Ishikawa (cell line): ENCODE measurements at regions not wholly inside any gene's neighbourhood (a gene's known extent, or its start where the extent isn't known, plus 50 kb on each side); places are given as distances from the start of the nearest gene placed in this dataset.

Experiments
- CEBPB ChIP-seq: IDR thresholded peaks from 2 replicates; pipeline ENCODE4 v1.6.1; 2012
- CREB1 ChIP-seq: IDR thresholded peaks from 2 replicates; pipeline ENCODE4 v1.6.1; 2012; ENCODE audit warnings: low read depth
- EGR1 ChIP-seq: IDR thresholded peaks from 2 replicates; pipeline ENCODE4 v1.6.1; 2012
- EP300 ChIP-seq: IDR thresholded peaks from 2 replicates; pipeline ENCODE4 v1.6.1; 2012; ENCODE audit warnings: borderline replicate concordance
- FOXM1 ChIP-seq: IDR thresholded peaks from 2 replicates; pipeline ENCODE4 v1.6.1; 2012; ENCODE audit warnings: low read depth, borderline replicate concordance
- NFIC ChIP-seq: IDR thresholded peaks from 2 replicates; pipeline ENCODE4 v1.6.1; 2012
- RAD21 ChIP-seq: IDR thresholded peaks from 2 replicates; pipeline ENCODE4 v1.6.1; 2012; ENCODE audit warnings: low read depth
- TAF1 ChIP-seq: IDR thresholded peaks from 2 replicates; pipeline ENCODE4 v1.6.1; 2012; ENCODE audit warnings: low read depth, mild to moderate bottlenecking
- YY1 ChIP-seq: IDR thresholded peaks from 2 replicates; pipeline ENCODE4 v1.6.1; 2012; ENCODE audit warnings: low read depth
- ZBTB7A ChIP-seq: IDR thresholded peaks from 2 replicates; pipeline ENCODE4 v1.6.1; 2012; ENCODE audit warnings: low read depth
- TF ChIP-seq, protein P1 (sequence below): IDR thresholded peaks from 2 replicates; pipeline ENCODE4 v1.6.1; 2012
- TF ChIP-seq, protein P2 (sequence below): IDR thresholded peaks from 2 replicates; pipeline ENCODE4 v1.6.1; 2012; ENCODE audit warnings: low read depth, mild to moderate bottlenecking

GRCh38 chr6:91185072-91185471 is 598.2 kb upstream of the MAP3K7 start:
- TF ChIP-seq, protein P1, sequence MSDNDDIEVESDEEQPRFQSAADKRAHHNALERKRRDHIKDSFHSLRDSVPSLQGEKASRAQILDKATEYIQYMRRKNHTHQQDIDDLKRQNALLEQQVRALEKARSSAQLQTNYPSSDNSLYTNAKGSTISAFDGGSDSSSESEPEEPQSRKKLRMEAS = no peak
- TF ChIP-seq CEBPB = no peak
- no peak for TF ChIP-seq YY1
- no peak for TF ChIP-seq RAD21
- TF ChIP-seq EP300 = no peak
- no peak for TF ChIP-seq TAF1
- TF ChIP-seq, protein P2, sequence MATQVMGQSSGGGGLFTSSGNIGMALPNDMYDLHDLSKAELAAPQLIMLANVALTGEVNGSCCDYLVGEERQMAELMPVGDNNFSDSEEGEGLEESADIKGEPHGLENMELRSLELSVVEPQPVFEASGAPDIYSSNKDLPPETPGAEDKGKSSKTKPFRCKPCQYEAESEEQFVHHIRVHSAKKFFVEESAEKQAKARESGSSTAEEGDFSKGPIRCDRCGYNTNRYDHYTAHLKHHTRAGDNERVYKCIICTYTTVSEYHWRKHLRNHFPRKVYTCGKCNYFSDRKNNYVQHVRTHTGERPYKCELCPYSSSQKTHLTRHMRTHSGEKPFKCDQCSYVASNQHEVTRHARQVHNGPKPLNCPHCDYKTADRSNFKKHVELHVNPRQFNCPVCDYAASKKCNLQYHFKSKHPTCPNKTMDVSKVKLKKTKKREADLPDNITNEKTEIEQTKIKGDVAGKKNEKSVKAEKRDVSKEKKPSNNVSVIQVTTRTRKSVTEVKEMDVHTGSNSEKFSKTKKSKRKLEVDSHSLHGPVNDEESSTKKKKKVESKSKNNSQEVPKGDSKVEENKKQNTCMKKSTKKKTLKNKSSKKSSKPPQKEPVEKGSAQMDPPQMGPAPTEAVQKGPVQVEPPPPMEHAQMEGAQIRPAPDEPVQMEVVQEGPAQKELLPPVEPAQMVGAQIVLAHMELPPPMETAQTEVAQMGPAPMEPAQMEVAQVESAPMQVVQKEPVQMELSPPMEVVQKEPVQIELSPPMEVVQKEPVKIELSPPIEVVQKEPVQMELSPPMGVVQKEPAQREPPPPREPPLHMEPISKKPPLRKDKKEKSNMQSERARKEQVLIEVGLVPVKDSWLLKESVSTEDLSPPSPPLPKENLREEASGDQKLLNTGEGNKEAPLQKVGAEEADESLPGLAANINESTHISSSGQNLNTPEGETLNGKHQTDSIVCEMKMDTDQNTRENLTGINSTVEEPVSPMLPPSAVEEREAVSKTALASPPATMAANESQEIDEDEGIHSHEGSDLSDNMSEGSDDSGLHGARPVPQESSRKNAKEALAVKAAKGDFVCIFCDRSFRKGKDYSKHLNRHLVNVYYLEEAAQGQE = no peak
- no peak for TF ChIP-seq ZBTB7A
- no peak for TF ChIP-seq EGR1
- no peak for TF ChIP-seq FOXM1
- TF ChIP-seq NFIC = no peak
- no peak for TF ChIP-seq CREB1
